ENCODE measurements at regions not wholly inside any gene's neighbourhood (a gene's known extent, or its start where the extent isn't known, plus 50 kb on each side); places are given as distances from the start of the nearest gene placed in this dataset.
A peak's percentile ranks its signal among the peaks of the same experiment; 100 is the strongest.

DNA sequence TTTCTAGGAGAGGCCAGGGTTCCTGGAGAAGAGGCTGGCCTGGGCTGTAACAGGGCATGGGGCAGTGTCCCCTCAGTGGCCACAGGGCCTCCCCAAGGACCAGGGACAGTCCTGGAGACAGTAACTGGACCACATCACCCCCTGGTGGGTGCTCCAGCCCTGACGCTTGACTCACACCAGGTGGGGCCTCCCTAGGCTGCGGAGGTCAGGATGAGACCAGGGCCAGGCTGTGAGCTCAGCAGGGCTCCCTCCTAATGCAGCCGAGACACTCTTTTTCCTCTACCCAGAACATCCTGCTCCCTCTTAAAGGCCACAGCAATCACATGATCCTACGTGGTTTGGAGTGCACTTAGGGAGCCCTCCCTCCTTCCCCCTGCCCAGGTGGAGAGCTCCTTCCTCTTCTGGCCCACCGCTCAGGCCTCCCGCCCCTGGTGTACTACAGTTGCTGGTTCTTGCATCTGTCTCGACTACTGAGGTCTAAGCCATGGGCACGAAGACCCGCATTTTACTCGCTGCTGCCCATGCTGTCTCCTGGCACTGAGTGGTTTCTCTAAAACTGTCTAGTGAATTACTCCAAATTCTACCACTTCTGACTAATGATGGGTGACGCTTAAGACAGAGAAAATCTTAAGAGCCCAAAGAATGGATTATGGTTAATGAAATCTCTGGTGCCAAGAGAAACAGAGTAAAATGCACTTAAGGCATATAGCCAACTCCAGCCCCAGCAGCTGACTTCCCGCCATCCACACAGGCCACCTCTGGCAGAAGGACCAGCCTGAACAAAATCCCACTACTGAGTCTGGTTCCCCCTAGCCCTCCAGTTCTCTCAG is 166.1 kb upstream of the CST7 start:
- Histone ChIP-seq H3K9me3 (no peaks in the 10 kb centered on the region), H3K27me3 (peaks cover 0 to 10% of the 10 kb centered on the region in 2 donors), H3K27ac (no peak overlapping the region), H3K4me3 (no peak overlapping the region), H3K36me3 (no peaks in the 10 kb centered on the region), H3K4me1 (peaks cover 0 to 4% (median 0%) of the 10 kb centered on the region in 4 donors)
- TF ChIP-seq, protein P1, sequence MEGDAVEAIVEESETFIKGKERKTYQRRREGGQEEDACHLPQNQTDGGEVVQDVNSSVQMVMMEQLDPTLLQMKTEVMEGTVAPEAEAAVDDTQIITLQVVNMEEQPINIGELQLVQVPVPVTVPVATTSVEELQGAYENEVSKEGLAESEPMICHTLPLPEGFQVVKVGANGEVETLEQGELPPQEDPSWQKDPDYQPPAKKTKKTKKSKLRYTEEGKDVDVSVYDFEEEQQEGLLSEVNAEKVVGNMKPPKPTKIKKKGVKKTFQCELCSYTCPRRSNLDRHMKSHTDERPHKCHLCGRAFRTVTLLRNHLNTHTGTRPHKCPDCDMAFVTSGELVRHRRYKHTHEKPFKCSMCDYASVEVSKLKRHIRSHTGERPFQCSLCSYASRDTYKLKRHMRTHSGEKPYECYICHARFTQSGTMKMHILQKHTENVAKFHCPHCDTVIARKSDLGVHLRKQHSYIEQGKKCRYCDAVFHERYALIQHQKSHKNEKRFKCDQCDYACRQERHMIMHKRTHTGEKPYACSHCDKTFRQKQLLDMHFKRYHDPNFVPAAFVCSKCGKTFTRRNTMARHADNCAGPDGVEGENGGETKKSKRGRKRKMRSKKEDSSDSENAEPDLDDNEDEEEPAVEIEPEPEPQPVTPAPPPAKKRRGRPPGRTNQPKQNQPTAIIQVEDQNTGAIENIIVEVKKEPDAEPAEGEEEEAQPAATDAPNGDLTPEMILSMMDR (IDR thresholded peaks at IDR 0.05) = no peak
- DNase-seq = peak in 1 of 2 donors; percentile 62
- intact Hi-C loops (cut with DNase I; ENCODE audit: low total_unique reads) = no loop called here

DNA sequence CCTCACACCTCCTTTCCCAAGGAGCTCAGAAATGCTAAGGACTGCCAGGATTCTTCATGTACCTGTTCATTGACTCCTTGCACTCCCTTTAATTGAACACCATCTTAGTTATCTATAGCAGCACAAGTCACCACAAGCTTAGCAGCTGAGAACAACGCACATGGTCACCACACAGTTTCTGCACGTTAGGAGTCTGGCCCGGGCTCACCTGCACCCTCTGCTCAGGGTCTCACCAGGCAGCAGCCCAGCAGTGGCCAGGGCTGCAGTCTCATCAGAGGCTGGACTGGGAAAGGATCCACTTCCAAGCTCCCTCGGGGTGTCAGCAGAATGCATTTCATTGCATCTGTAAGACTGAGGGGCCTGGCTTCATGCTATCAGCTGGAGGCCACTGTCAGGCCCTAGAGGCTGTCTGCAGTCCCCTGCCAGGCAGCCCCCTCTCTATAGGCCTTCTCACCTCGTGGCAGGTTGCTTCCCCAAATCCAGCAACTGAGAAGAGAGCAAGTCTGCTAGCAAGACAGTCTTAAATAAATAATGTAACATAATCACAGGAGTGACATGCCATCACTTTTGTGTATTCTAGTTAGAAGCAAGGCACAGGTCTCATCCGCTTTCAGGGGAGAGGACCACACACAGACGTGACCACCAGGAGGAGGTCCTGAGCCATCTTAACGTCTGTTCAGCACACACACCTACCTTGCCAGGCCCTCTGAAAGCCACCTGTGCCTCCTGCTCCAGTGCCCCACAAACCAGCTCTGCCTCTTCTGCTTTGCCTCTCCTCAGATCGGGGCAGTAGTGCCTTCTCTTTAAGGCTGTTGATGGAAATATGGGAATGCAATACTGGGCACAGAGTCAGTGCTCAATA is 165.2 kb upstream of the CST7 start:
- no peaks in the 10 kb centered on the region for H3K36me3 ChIP-seq
- no peaks in the 10 kb centered on the region for H3K9me3 ChIP-seq
- no peak for DNase-seq
- intact Hi-C loops (cut with DNase I; ENCODE audit: low total_unique reads) = no loop called here
- peaks cover 0 to 4% (median 0%) of the 10 kb centered on the region in 4 donors for H3K4me1 ChIP-seq
- H3K27ac ChIP-seq = no peak overlapping the region
- TF ChIP-seq, protein P1 (IDR thresholded peaks at IDR 0.05) = no peak
- H3K4me3 ChIP-seq = no peak overlapping the region
- H3K27me3 ChIP-seq = peaks cover 0 to 10% of the 10 kb centered on the region in 2 donors

DNA sequence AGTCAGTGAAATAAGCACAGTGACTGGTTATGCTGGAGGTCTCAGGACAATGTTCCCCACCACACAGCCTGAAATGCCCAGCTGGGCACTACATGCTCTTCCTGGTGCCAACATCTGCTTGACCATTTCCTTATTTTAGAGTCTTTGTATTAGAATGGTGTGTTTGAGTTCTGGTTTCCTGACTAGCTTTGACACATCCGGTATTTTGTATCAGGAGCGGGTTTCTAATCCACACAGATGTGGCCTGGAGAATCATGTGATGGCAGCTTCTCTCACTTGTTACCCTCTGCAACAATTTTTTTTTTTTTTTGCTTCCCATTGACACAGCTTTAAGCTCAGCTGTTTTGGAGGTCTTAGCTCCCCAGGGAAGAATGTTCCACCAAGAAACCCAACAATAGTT is 164.5 kb upstream of the CST7 start:
- Histone ChIP-seq H3K9me3 (no peaks in the 10 kb centered on the region), H3K4me1 (peaks cover 0 to 4% (median 0%) of the 10 kb centered on the region in 4 donors), H3K27me3 (peaks cover 0 to 10% of the 10 kb centered on the region in 2 donors), H3K27ac (no peak overlapping the region), H3K4me3 (no peak overlapping the region), H3K36me3 (no peaks in the 10 kb centered on the region)
- TF ChIP-seq, protein P1 (IDR thresholded peaks at IDR 0.05) = no peak
- no peak for DNase-seq
- intact Hi-C loops (cut with DNase I; ENCODE audit: low total_unique reads) = no loop called here

DNA sequence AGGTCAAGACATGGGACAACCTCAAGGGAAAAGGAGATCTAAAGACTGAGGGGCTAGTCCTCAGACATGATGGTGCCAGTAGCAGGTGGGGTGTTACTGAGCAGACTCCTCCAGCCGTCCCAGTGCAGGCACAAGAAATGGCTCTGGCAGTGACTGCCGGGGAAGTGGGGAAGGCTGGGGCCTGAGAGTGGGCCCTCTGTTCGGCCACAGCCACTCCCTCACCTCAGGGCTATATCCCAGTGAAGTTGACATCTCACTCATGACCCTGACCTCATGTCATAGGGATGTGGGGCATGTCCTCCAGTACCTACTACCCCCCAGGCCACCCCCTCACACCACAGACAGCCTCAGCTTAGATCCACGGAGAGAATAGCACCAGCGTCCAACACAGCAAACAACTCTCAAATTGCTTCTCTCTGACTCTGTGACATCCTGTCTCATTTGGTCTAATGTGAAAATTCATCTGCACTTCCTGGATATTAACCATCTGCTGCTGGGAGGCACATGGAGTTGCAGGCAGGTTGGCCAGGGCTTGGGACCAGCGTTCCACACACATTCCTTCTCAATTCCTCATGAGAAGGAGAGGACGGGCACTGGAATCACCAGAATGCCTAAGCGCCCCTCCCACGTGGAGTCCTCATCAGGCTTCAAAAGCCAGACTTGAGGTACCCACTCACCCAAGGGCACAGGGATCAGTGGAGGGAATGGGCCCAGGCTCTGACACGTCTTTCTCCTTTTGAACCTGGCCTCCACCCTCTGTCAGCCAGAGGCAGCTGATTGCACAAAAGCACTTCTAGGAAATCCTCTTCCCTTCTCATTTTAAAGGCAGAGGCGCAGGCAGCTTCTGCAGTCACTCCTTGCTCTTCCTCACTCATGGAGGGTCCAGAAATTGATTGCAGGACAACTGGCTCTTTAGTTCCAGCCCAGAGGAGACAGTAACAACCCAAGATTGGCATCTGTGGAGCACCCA is 163.6 kb upstream of the CST7 start:
- intact Hi-C loops (cut with DNase I; ENCODE audit: low total_unique reads) = no loop called here
- DNase-seq = no peak
- H3K36me3 ChIP-seq = no peaks in the 10 kb centered on the region
- peaks cover 0 to 9% of the 10 kb centered on the region in 2 donors for H3K27me3 ChIP-seq
- no peak overlapping the region for H3K27ac ChIP-seq
- TF ChIP-seq, protein P1 (IDR thresholded peaks at IDR 0.05) = no peak
- H3K9me3 ChIP-seq = no peaks in the 10 kb centered on the region
- H3K4me3 ChIP-seq = no peak overlapping the region
- H3K4me1 ChIP-seq = peaks cover 0 to 4% (median 0%) of the 10 kb centered on the region in 4 donors

DNA sequence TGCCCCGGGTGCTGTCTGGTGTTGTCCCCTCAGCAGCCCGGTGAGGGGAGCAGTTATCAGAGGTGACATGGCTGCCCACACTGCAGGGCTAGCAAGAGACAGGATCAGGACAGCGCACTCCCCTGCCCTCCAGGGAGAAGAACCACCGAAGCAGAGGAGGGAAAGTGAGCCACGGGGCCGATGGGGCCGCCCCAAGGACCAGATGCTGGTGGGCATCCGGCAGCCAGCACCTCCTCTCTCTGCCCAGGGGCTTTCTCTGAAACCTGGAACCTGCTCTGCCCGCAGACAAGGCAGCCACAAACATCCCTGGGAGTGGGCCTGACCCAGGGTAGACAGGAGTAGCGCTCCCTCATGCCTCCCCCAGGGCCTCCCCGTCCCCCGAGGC is 163.0 kb upstream of the CST7 start:
- Histone ChIP-seq H3K27ac (no peak overlapping the region), H3K9me3 (no peaks in the 10 kb centered on the region), H3K4me3 (no peak overlapping the region), H3K27me3 (peaks cover 0 to 8% of the 10 kb centered on the region in 2 donors), H3K36me3 (no peaks in the 10 kb centered on the region), H3K4me1 (peaks cover 0 to 1% (median 0%) of the 10 kb centered on the region in 4 donors)
- intact Hi-C loops (cut with DNase I; ENCODE audit: low total_unique reads) = no loop called here
- TF ChIP-seq, protein P1 (IDR thresholded peaks at IDR 0.05) = no peak
- DNase-seq = no peak
